Gastroesophageal sphincter (tissue), 3 donors: ENCODE measurements at regions not wholly inside any gene's neighbourhood (a gene's known extent, or its start where the extent isn't known, plus 50 kb on each side); places are given as distances from the start of the nearest gene placed in this dataset.

Source experiments
- EP300 ChIP-seq: sonication (generic); formaldehyde crosslinking; IDR thresholded peaks from one replicate; pipeline ENCODE4 v1.6.1; 2017; ENCODE audit warnings: antibody characterized with exemption, mild to moderate bottlenecking
- POLR2A ChIP-seq, 2 donors: fragments of 450-650 bp; IDR thresholded peaks; one replicate each; pipeline ENCODE4 v1.6.1; 2017; ENCODE audit warnings: antibody characterized with exemption in 2 of 2, mild to moderate bottlenecking in 2 of 2, moderate library complexity in 1 of 2
- TF ChIP-seq, protein P1 (sequence below), 4 experiments: fragments of 200-600 bp in 2 of 4; fragments of 450-650 bp in 2 of 4; sonication (generic) in 1 of 4; IDR thresholded peaks; one replicate each; pipeline ENCODE4 v1.5.1; 2017 to 2019; ENCODE audit warnings: antibody characterized with exemption in 4 of 4, mild to moderate bottlenecking in 2 of 4, moderate library complexity in 2 of 4

DNA sequence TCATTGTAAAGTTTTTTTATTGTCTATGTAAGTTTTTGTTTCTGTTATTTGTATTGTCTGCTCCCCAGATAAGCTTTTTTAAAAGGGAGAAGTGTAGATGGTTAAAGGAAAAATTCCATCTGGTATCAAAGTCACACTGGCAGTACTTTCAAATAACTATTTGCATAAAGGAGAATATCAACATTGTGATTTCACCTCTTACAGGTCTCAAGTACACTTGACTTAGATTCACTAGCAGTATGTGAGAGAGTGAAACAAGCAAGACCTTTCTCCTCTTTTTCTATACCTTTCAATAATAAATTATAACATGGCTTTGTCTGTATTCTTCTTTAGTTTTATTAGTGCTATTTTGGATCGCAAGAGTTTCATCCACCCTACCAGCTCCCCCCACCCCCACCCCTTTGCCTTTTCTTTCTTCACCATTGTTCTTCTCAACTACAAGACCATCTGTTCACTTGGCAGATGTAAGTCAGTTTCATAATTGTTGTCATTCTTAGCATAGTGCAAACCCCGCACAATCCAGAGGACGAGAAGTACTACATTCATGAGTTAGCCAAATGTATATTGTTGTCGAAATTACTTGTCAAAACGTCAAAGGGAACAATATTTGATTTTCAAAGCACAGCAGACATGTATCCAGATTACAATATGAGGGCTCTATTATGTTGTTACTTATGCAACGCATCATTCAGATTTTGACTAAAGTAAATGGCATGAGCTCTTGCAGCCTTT, 602.7 kb upstream of the FLRT2 start:
- TF ChIP-seq, protein P1, sequence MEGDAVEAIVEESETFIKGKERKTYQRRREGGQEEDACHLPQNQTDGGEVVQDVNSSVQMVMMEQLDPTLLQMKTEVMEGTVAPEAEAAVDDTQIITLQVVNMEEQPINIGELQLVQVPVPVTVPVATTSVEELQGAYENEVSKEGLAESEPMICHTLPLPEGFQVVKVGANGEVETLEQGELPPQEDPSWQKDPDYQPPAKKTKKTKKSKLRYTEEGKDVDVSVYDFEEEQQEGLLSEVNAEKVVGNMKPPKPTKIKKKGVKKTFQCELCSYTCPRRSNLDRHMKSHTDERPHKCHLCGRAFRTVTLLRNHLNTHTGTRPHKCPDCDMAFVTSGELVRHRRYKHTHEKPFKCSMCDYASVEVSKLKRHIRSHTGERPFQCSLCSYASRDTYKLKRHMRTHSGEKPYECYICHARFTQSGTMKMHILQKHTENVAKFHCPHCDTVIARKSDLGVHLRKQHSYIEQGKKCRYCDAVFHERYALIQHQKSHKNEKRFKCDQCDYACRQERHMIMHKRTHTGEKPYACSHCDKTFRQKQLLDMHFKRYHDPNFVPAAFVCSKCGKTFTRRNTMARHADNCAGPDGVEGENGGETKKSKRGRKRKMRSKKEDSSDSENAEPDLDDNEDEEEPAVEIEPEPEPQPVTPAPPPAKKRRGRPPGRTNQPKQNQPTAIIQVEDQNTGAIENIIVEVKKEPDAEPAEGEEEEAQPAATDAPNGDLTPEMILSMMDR (IDR thresholded peaks at IDR 0.05): no peak
- TF ChIP-seq POLR2A (IDR thresholded peaks at IDR 0.05) (no peak), EP300 (no peak)
